IMR-90 (cell line): ENCODE measurements at regions not wholly inside any gene's neighbourhood (a gene's known extent, or its start where the extent isn't known, plus 50 kb on each side); places are given as distances from the start of the nearest gene placed in this dataset.

Source experiments
- ATAC-seq: fragments of 200-7000 bp; cut with Tn5 transposase; 2 replicates; pipeline ENCODE4 v1.9.1; 2020; ENCODE audit warnings: low read depth, mild to moderate bottlenecking, moderate library complexity
- BruUV-seq: library from RNA; stranded (reverse); fragments of 400-500 nt; replicated peaks from 2 replicates; lab custom pipeline; 2021; lab: Mats Ljungman, UMichigan
- CTCF ChIA-PET: fragments of 300-600 bp; formaldehyde crosslinking; extraction: SDS; loops from one replicate; lab custom pipeline; 2021; ENCODE audit warnings: antibody characterized with exemption; lab: Yijun Ruan, JAX
- POLR2A ChIA-PET: fragments of 300-600 bp; sonication (Branson Sonifier 250); formaldehyde crosslinking; loops from one replicate; lab custom pipeline; 2022; ENCODE audit warnings: antibody characterized with exemption; ENCODE audit not compliant: unreplicated experiment; lab: Charles Lee
- DNase-seq: peaks from one replicate; pipeline ENCODE4 v3.0.0; 2013
- H2AFZ ChIP-seq: replicated peaks from 2 replicates; pipeline ENCODE3; 2013; ENCODE audit warnings: low read length, mild to moderate bottlenecking; ENCODE audit not compliant: poor library complexity
- H2AK5ac ChIP-seq: 2 replicates; pipeline ENCODE4 v1.6.1; 2013; ENCODE audit warnings: low read depth, low read length, inconsistent platforms
- H2AK9ac ChIP-seq: replicated peaks from 2 replicates; pipeline ENCODE3; 2013; ENCODE audit warnings: mild to moderate bottlenecking, low read depth, low read length, moderate library complexity; ENCODE audit not compliant: poor library complexity
- H2BK120ac ChIP-seq: 2 replicates; pipeline ENCODE4 v1.6.1; 2013; ENCODE audit warnings: low read depth, low read length, inconsistent platforms
- H2BK15ac ChIP-seq: 3 replicates; pipeline ENCODE4 v1.6.1; 2013; ENCODE audit warnings: low read depth, low read length, inconsistent platforms
- H2BK20ac ChIP-seq: 2 replicates; pipeline ENCODE4 v1.6.1; 2013; ENCODE audit warnings: low read depth, mild to moderate bottlenecking, inconsistent platforms, low read length, moderate library complexity
- H2BK5ac ChIP-seq: 2 replicates; pipeline ENCODE4 v1.6.1; 2013; ENCODE audit warnings: mild to moderate bottlenecking, low read depth, low read length, inconsistent platforms; ENCODE audit not compliant: poor library complexity, severe bottlenecking
- H3K14ac ChIP-seq: replicated peaks from 2 replicates; pipeline ENCODE4 v1.6.1; 2013; ENCODE audit warnings: low read depth, low read length, inconsistent platforms
- H3K18ac ChIP-seq: 2 replicates; pipeline ENCODE4 v1.6.1; 2013; ENCODE audit warnings: low read depth, low read length, control low read depth
- H3K23ac ChIP-seq: 2 replicates; pipeline ENCODE4 v1.6.1; 2013; ENCODE audit warnings: low read depth, low read length, inconsistent platforms
- H3K27ac ChIP-seq: 2 replicates; pipeline ENCODE4 v1.5.1; 2013; ENCODE audit warnings: mild to moderate bottlenecking, control low read depth, low read length; ENCODE audit not compliant: insufficient read depth
- H3K27me3 ChIP-seq: 2 replicates; pipeline ENCODE4 v1.6.1; 2013; ENCODE audit warnings: low read length; ENCODE audit not compliant: control insufficient read depth, insufficient read depth
- H3K36me3 ChIP-seq: 2 replicates; pipeline ENCODE4 v1.6.1; 2013; ENCODE audit warnings: low read length, mixed read lengths; ENCODE audit not compliant: control insufficient read depth, insufficient read depth
- H3K4ac ChIP-seq: 2 replicates; pipeline ENCODE4 v1.6.1; 2013; ENCODE audit warnings: low read depth, low read length, inconsistent platforms
- H3K4me1 ChIP-seq: 2 replicates; pipeline ENCODE4 v1.6.1; 2013; ENCODE audit warnings: low read length, mixed read lengths; ENCODE audit not compliant: control insufficient read depth, insufficient read depth
- H3K4me2 ChIP-seq: 2 replicates; pipeline ENCODE4 v1.6.1; 2013; ENCODE audit warnings: low read depth, mild to moderate bottlenecking, control low read depth, low read length, moderate library complexity
- H3K4me3 ChIP-seq: 2 replicates; pipeline ENCODE4 v1.5.1; 2013; ENCODE audit warnings: low read depth, mild to moderate bottlenecking, control low read depth, low read length, moderate library complexity; ENCODE audit not compliant: insufficient read depth
- H3K56ac ChIP-seq: 2 replicates; pipeline ENCODE4 v1.6.1; 2013; ENCODE audit warnings: low read length, inconsistent platforms; ENCODE audit not compliant: insufficient read depth; ENCODE audit errors: extremely low read depth
- H3K79me1 ChIP-seq, 2 experiments: 2 replicates each; pipeline ENCODE4 v1.6.1; 2013; ENCODE audit warnings: low read length in 2 of 2, inconsistent platforms in 1 of 2, low read depth in 1 of 2
- H3K9ac ChIP-seq: 2 replicates; pipeline ENCODE4 v1.6.1; 2013; ENCODE audit warnings: low read depth, low read length, control low read depth
- H3K9me1 ChIP-seq: 2 replicates; pipeline ENCODE4 v1.6.1; 2013; ENCODE audit warnings: low read length, inconsistent platforms; ENCODE audit not compliant: insufficient read depth
- H3K9me3 ChIP-seq: 2 replicates; pipeline ENCODE4 v1.6.1; 2013; ENCODE audit warnings: low read length; ENCODE audit not compliant: control insufficient read depth, insufficient read depth
- H4K20me1 ChIP-seq: 2 replicates; pipeline ENCODE4 v1.6.1; 2013; ENCODE audit warnings: low read length, inconsistent platforms; ENCODE audit not compliant: insufficient read depth
- H4K5ac ChIP-seq: 2 replicates; pipeline ENCODE4 v1.6.1; 2013; ENCODE audit warnings: mild to moderate bottlenecking, low read depth, low read length, control low read depth
- H4K8ac ChIP-seq, 2 experiments: 2 replicates each; pipeline ENCODE4 v1.6.1; 2013; ENCODE audit warnings: low read depth in 2 of 2, low read length in 2 of 2, control low read depth in 1 of 2, inconsistent platforms in 1 of 2
- H4K91ac ChIP-seq: 2 replicates; pipeline ENCODE4 v1.6.1; 2013; ENCODE audit warnings: low read depth, low read length, inconsistent platforms; ENCODE audit not compliant: insufficient read depth
- CEBPB ChIP-seq: IDR thresholded peaks from 2 replicates; pipeline ENCODE4 v1.6.1; 2012; ENCODE audit warnings: low read depth, low read length, improper control_type of control experiment
- FOS ChIP-seq: fragments of 150-350 bp; IDR thresholded peaks from 2 replicates; pipeline ENCODE4 v1.6.1; 2016; ENCODE audit warnings: low read depth, low read length
- MAZ ChIP-seq: IDR thresholded peaks from 2 replicates; pipeline ENCODE4 v1.6.1; 2012; ENCODE audit warnings: low read depth, mild to moderate bottlenecking, low read length, improper control_type of control experiment, moderate library complexity, borderline replicate concordance
- POLR2A ChIP-seq: IDR thresholded peaks from 2 replicates; pipeline ENCODE4 v1.6.1; 2012; ENCODE audit warnings: mild to moderate bottlenecking, low read depth, low read length
- RFX5 ChIP-seq: IDR thresholded peaks from 2 replicates; pipeline ENCODE4 v1.8.0; 2012; ENCODE audit warnings: low read depth, mild to moderate bottlenecking, low read length, moderate library complexity
- whole genome bisulfite sequencing, 2 experiments: methylation state at CpG; one replicate each; pipeline versions ENCODE4 v1.1.5 to v1.1.7; 2013; ENCODE audit warnings: missing lambda C conversion rate in 2 of 2; ENCODE audit not compliant: insufficient read length in 1 of 2; ENCODE audit errors: extremely low coverage in 2 of 2; 5-methylcytosine and 5-hydroxymethylcytosine counted together
- dilution Hi-C: fragments of 300-500 bp; cut with HindIII; formaldehyde crosslinking; loops from one replicate; pipeline ENCODE4 v1.14.3; 2018; ENCODE audit warnings: low sequenced_read_pairs; ENCODE audit not compliant: unreplicated experiment
- in situ Hi-C: fragments of 300-500 bp; cut with MboI; formaldehyde crosslinking; loops from 3 replicates; pipeline ENCODE4 v1.14.3; 2019; ENCODE audit warnings: low sequenced_read_pairs, inconsistent platforms, mixed read lengths
- intact Hi-C: fragments of 100-400 bp; cut with micrococcal nuclease; formaldehyde crosslinking; loops from 2 replicates; pipeline ENCODE4 v1.10.0; 2022
- TF ChIP-seq, protein P1 (sequence below): fragments of 150-350 bp; IDR thresholded peaks from 2 replicates; pipeline ENCODE4 v1.6.1; 2017; ENCODE audit warnings: mild to moderate bottlenecking, antibody characterized with exemption, low read length, low read depth

DNA sequence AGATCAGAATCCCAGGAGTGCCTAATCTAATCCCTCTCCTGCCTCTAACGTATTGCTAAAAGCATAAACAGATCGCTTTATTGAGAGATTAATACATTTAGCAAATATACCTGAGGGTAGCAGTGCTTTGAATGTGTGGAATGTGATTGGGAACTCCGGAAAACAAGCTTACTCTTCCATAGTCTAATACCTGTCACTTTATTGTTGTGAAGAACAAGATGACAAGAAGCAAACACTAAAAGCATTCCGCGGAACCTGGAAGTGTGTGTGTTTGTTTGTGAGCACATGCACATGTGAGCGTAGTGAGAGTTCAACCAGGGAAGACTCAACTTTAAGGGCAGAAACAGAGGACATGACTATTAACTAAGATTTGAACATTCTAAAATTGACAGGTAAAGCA is 265.0 kb upstream of the GJE1 start:
- no peaks in the 10 kb centered on the region for H3K9me3 ChIP-seq
- ChIA-PET CTCF (no interaction called here), POLR2A (no interaction called here)
- no peak overlapping the region for H3K27ac ChIP-seq
- H3K4me1 ChIP-seq = no peaks in the 10 kb centered on the region
- H3K4me2 ChIP-seq = no peak overlapping the region
- H2BK5ac ChIP-seq = no peak overlapping the region
- no peak overlapping the region for H2BK120ac ChIP-seq
- H2AK9ac ChIP-seq = no peak overlapping the region
- H4K20me1 ChIP-seq = no peaks in the 10 kb centered on the region
- H3K27me3 ChIP-seq = no peaks in the 10 kb centered on the region
- ATAC-seq (no peak), DNase-seq (no peak)
- H3K14ac ChIP-seq = no peak overlapping the region
- no peak for TF ChIP-seq FOS
- TF ChIP-seq CEBPB = no peak
- no peak for TF ChIP-seq MAZ
- TF ChIP-seq, protein P1, sequence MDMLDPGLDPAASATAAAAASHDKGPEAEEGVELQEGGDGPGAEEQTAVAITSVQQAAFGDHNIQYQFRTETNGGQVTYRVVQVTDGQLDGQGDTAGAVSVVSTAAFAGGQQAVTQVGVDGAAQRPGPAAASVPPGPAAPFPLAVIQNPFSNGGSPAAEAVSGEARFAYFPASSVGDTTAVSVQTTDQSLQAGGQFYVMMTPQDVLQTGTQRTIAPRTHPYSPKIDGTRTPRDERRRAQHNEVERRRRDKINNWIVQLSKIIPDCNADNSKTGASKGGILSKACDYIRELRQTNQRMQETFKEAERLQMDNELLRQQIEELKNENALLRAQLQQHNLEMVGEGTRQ = no peak
- no peak for TF ChIP-seq RFX5
- no peak for TF ChIP-seq POLR2A
- dilution Hi-C loops = no loop called here
- no peak overlapping the region for H2AFZ ChIP-seq
- H3K36me3 ChIP-seq = no peaks in the 10 kb centered on the region
- no peak overlapping the region for H3K4me3 ChIP-seq
- no peak overlapping the region for H3K56ac ChIP-seq
- H2BK15ac ChIP-seq = no peak overlapping the region
- H4K91ac ChIP-seq = no peak overlapping the region
- intact Hi-C loops = no loop called here
- no TSS peak for BruUV-seq
- H3K23ac ChIP-seq = no peak overlapping the region
- no peak overlapping the region for H3K9ac ChIP-seq
- no peaks in the 10 kb centered on the region for H3K9me1 ChIP-seq
- no CpG with 5 or more reads among the region's 6 CpGs for WGBS, 2 experiments
- no peak overlapping the region for H2BK20ac ChIP-seq
- no peak overlapping the region for H3K4ac ChIP-seq
- no peak overlapping the region for H4K5ac ChIP-seq
- in situ Hi-C loops = no loop called here
- no peak overlapping the region for H4K8ac ChIP-seq
- no peaks in the 10 kb centered on the region for H3K79me1 ChIP-seq
- H3K18ac ChIP-seq = no peak overlapping the region
- no peak overlapping the region for H2AK5ac ChIP-seq
